ENCODE measurements at regions not wholly inside any gene's neighbourhood (a gene's known extent, or its start where the extent isn't known, plus 50 kb on each side); places are given as distances from the start of the nearest gene placed in this dataset.
"Not testable (repeated sequence)": the region's sequence is repeated elsewhere in the genome, so short reads cannot be mapped to it uniquely, and the experiment has no call there.

GRCh38 chr18:22704586-22704918 is 228.6 kb upstream of the RBBP8 start:
- no peak for DNase-seq

GRCh38 chr18:22705328-22705727 is 227.8 kb upstream of the RBBP8 start:
- no peak for DNase-seq

- DNase-seq = not testable (repeated sequence)
These were observed 227.1 kb upstream of the RBBP8 start for GRCh38 chr18:22706025-22706424.

GRCh38 chr18:22709288-22710060 is 223.7 kb upstream of the RBBP8 start:
- no peak for DNase-seq

GRCh38 chr18:22710673-22711191 is 222.4 kb upstream of the RBBP8 start:
- no peak for DNase-seq

- DNase-seq = no peak
These were observed 221.9 kb upstream of the RBBP8 start for GRCh38 chr18:22711192-22711685.

GRCh38 chr18:22713511-22713910 is 219.6 kb upstream of the RBBP8 start:
- no peak for DNase-seq

GRCh38 chr18:22717536-22717935 is 215.6 kb upstream of the RBBP8 start:
- not testable (repeated sequence) for DNase-seq

GRCh38 chr18:22723221-22723620 is 209.9 kb upstream of the RBBP8 start:
- DNase-seq = no peak

- no peak for DNase-seq
These were observed 209.4 kb upstream of the RBBP8 start for GRCh38 chr18:22723773-22724172.

GRCh38 chr18:22726469-22726868 is 206.7 kb upstream of the RBBP8 start:
- no peak for DNase-seq

GRCh38 chr18:22728016-22728415 is 205.1 kb upstream of the RBBP8 start:
- DNase-seq = no peak

- no peak for DNase-seq
These were observed 204.5 kb upstream of the RBBP8 start for GRCh38 chr18:22728481-22729105.

GRCh38 chr18:22731398-22731797 is 201.7 kb upstream of the RBBP8 start:
- DNase-seq = no peak

- no peak for DNase-seq
These were observed 198.9 kb upstream of the RBBP8 start for GRCh38 chr18:22734105-22734661.

GRCh38 chr18:22734791-22735627 is 198.1 kb upstream of the RBBP8 start:
- DNase-seq = no peak

- no peak for DNase-seq
These were observed 196.1 kb upstream of the RBBP8 start for GRCh38 chr18:22737054-22737453.

- DNase-seq = no peak
These were observed 194.0 kb upstream of the RBBP8 start for GRCh38 chr18:22739061-22739642.

- DNase-seq = no peak
These were observed 193.3 kb upstream of the RBBP8 start for GRCh38 chr18:22739789-22740188.

GRCh38 chr18:22741318-22741717 is 191.8 kb upstream of the RBBP8 start:
- DNase-seq = no peak

- no peak for DNase-seq
These were observed 190.7 kb upstream of the RBBP8 start for GRCh38 chr18:22742409-22742808.

GRCh38 chr18:22745966-22746365 is 187.2 kb upstream of the RBBP8 start:
- no peak for DNase-seq

- no peak for DNase-seq
These were observed 181.1 kb upstream of the RBBP8 start for GRCh38 chr18:22752014-22752413.
